ENCODE measurements at regions not wholly inside any gene's neighbourhood (a gene's known extent, or its start where the extent isn't known, plus 50 kb on each side); places are given as distances from the start of the nearest gene placed in this dataset.

DNA sequence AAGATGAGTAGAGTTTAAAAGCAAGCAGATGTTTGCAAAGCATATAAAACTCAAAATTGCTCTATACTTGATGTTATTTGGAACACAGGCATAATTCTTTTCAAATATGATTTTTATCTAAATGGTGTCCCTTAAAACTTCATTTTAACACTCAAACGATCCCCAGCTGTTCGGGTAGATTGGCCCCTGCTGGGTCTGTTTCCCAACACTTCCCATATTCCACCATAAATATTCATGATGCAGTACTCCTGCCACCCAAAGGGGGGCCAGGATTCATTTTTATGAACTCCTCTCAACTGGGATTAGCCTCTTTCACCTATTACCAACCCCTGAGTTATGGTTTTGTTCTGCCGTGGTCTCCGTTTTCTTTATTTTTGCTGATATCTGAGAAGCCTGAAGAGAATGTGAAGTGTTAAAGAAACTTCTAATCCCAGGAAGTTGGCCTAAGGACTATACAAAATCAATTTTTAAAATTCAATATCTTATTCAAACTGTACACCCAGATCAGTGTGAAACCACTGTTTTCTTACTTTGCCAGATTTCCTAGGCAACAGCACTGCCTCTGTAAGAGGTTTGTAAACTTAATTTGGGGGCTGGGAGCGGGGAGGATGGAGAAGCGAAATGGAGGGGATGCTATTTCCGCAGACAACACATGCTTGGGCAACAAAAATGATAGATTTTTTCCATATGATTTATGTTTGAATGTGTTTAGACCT, 384.1 kb downstream of the DMRT2 start:
- Histone ChIP-seq H3K9me2 (ENCODE audit: insufficient read depth, low read length) (no peaks in the 10 kb centered on the region), H3K27ac (ENCODE audit: low read depth, low read length, poor library complexity, severe bottlenecking) (no peak overlapping the region), H3K4me2 (ENCODE audit: low read length) (no peak overlapping the region), H3K79me2 (ENCODE audit: insufficient read depth, low read depth, low read length) (no peaks in the 10 kb centered on the region), H4K20me1 (ENCODE audit: insufficient read depth, low read length) (no peaks in the 10 kb centered on the region), H3K36me3 (ENCODE audit: insufficient read depth, low read length) (no peaks in the 10 kb centered on the region), H2AFZ (ENCODE audit: low read length) (no peak overlapping the region), H3K9me3 (ENCODE audit: low read length) (no peaks in the 10 kb centered on the region), H3K4me3 (ENCODE audit: low read depth, low read length, poor library complexity, severe bottlenecking) (no peak overlapping the region), H3K4me1 (ENCODE audit: insufficient read depth, low read length, poor library complexity, severe bottlenecking) (no peaks in the 10 kb centered on the region)
- POLR2A ChIA-PET = no interaction called here
- CTCF ChIA-PET (ENCODE audit: unreplicated experiment) = no interaction called here
- BruUV-seq (replicated peaks) = no TSS peak
- DNase-seq (ENCODE audit: low spot score) = no peak
- intact Hi-C loops (cut with micrococcal nuclease; ENCODE audit: unreplicated experiment) = no loop called here
- TF ChIP-seq, protein P1, sequence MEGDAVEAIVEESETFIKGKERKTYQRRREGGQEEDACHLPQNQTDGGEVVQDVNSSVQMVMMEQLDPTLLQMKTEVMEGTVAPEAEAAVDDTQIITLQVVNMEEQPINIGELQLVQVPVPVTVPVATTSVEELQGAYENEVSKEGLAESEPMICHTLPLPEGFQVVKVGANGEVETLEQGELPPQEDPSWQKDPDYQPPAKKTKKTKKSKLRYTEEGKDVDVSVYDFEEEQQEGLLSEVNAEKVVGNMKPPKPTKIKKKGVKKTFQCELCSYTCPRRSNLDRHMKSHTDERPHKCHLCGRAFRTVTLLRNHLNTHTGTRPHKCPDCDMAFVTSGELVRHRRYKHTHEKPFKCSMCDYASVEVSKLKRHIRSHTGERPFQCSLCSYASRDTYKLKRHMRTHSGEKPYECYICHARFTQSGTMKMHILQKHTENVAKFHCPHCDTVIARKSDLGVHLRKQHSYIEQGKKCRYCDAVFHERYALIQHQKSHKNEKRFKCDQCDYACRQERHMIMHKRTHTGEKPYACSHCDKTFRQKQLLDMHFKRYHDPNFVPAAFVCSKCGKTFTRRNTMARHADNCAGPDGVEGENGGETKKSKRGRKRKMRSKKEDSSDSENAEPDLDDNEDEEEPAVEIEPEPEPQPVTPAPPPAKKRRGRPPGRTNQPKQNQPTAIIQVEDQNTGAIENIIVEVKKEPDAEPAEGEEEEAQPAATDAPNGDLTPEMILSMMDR (conservative IDR thresholded peaks at IDR 0.05; ENCODE audit: low read length) = peak; percentile 33; the same call in 1 of the 2 replicates
- TF ChIP-seq EZH2phosphoT487 (IDR thresholded peaks at IDR 0.05; ENCODE audit: borderline replicate concordance, low read depth, low read length) = no peak

DNA sequence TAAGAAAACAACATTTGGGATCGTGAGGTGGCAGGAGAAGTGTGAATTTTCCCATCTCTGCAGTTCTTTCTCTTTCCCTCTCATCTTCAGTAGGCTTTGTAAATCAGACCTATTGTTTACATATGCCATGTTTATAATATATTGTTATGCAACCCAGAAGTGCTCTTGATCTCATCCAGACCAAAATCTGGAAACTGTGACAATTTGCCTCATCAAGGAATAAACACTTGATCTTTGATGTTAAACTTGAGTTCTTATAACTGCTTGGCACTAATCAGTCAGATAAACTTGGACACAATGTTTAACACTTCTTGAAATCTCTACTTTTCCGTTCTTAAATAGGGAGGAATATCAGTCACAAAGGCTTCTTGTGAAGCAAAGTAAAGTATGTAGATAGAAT, 384.7 kb downstream of the DMRT2 start:
- no peak overlapping the region for H3K4me2 ChIP-seq (ENCODE audit: low read length)
- BruUV-seq (replicated peaks) = no TSS peak
- no peaks in the 10 kb centered on the region for H3K9me3 ChIP-seq (ENCODE audit: low read length)
- no peaks in the 10 kb centered on the region for H3K36me3 ChIP-seq (ENCODE audit: insufficient read depth, low read length)
- H3K27ac ChIP-seq (ENCODE audit: low read depth, low read length, poor library complexity, severe bottlenecking) = no peak overlapping the region
- ChIA-PET CTCF (ENCODE audit: unreplicated experiment) (no interaction called here), POLR2A (no interaction called here)
- H2AFZ ChIP-seq (ENCODE audit: low read length) = no peak overlapping the region
- TF ChIP-seq, protein P1 (conservative IDR thresholded peaks at IDR 0.05; ENCODE audit: low read length) = no peak
- TF ChIP-seq EZH2phosphoT487 (IDR thresholded peaks at IDR 0.05; ENCODE audit: borderline replicate concordance, low read depth, low read length) = no peak
- no peak overlapping the region for H3K4me3 ChIP-seq (ENCODE audit: low read depth, low read length, poor library complexity, severe bottlenecking)
- intact Hi-C loops (cut with micrococcal nuclease; ENCODE audit: unreplicated experiment) = no loop called here
- H4K20me1 ChIP-seq (ENCODE audit: insufficient read depth, low read length) = no peaks in the 10 kb centered on the region
- no peaks in the 10 kb centered on the region for H3K9me2 ChIP-seq (ENCODE audit: insufficient read depth, low read length)
- no peaks in the 10 kb centered on the region for H3K79me2 ChIP-seq (ENCODE audit: insufficient read depth, low read depth, low read length)
- no peaks in the 10 kb centered on the region for H3K4me1 ChIP-seq (ENCODE audit: insufficient read depth, low read length, poor library complexity, severe bottlenecking)
- no peak for DNase-seq (ENCODE audit: low spot score)

DNA sequence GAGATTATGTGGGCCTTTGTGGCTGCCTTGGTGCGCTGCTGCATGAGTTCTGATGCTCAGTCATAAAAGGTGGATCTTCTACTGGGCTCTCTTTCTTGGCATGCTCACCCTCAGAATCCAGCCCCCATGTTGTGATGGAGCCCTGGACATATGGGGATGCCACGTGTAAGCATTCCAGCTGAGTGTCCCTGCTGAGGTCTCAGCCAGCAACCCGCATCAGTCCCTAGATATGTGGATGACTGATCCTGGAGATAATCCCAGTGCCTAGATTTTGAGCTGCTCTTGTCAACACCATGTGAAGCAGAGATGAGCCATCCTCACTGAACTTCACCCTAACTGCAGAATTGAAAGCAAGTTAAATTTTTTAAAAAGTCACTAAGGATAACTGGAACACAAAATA, 390.1 kb downstream of the DMRT2 start:
- no TSS peak for BruUV-seq (replicated peaks)
- CTCF ChIA-PET (ENCODE audit: unreplicated experiment) = no interaction called here
- TF ChIP-seq EZH2phosphoT487 (IDR thresholded peaks at IDR 0.05; ENCODE audit: borderline replicate concordance, low read depth, low read length) = no peak
- TF ChIP-seq, protein P1 (conservative IDR thresholded peaks at IDR 0.05; ENCODE audit: low read length) = no peak
- Histone ChIP-seq H3K4me1 (ENCODE audit: insufficient read depth, low read length, poor library complexity, severe bottlenecking) (no peaks in the 10 kb centered on the region), H3K79me2 (ENCODE audit: insufficient read depth, low read depth, low read length) (no peaks in the 10 kb centered on the region), H3K27ac (ENCODE audit: low read depth, low read length, poor library complexity, severe bottlenecking) (no peak overlapping the region), H3K9me3 (ENCODE audit: low read length) (no peaks in the 10 kb centered on the region), H3K9me2 (ENCODE audit: insufficient read depth, low read length) (no peaks in the 10 kb centered on the region), H4K20me1 (ENCODE audit: insufficient read depth, low read length) (no peaks in the 10 kb centered on the region), H2AFZ (ENCODE audit: low read length) (no peak overlapping the region), H3K36me3 (ENCODE audit: insufficient read depth, low read length) (no peaks in the 10 kb centered on the region), H3K4me2 (ENCODE audit: low read length) (no peak overlapping the region), H3K4me3 (ENCODE audit: low read depth, low read length, poor library complexity, severe bottlenecking) (no peak overlapping the region)
- POLR2A ChIA-PET = interaction anchor here (0.6 kb wide), 1 partner anchor 190 kb away, joined by 3 read pairs; no protein-coding TSS in a partner anchor
- intact Hi-C loops (cut with micrococcal nuclease; ENCODE audit: unreplicated experiment) = no loop called here
- DNase-seq (ENCODE audit: low spot score) = no peak

All from OCI-LY7 (cell line).